Tibial nerve (tissue), 4 donors: ENCODE measurements at regions not wholly inside any gene's neighbourhood (a gene's known extent, or its start where the extent isn't known, plus 50 kb on each side); places are given as distances from the start of the nearest gene placed in this dataset.

Experiments
- DNase-seq, 2 donors: peaks; one replicate each; pipeline ENCODE4 v3.0.0-alpha.2; 2019; ENCODE audit warnings: low spot score in 2 of 2
- H3K27ac ChIP-seq, 4 donors: fragments of 200-600 bp; sonication (generic) in 3 of 4; one replicate each; pipeline ENCODE4 v1.5.1; 2017 to 2019; ENCODE audit warnings: mild to moderate bottlenecking in 1 of 4
- H3K27me3 ChIP-seq, 2 donors: fragments of 200-600 bp; sonication (generic) in 1 of 2; one replicate each; pipeline versions ENCODE4 v1.5.1 to v1.6.0; 2017 to 2019
- H3K36me3 ChIP-seq, 3 donors: fragments of 200-600 bp; sonication (generic); one replicate each; pipeline ENCODE4 v1.5.1; 2018 to 2019
- H3K4me1 ChIP-seq, 4 donors: fragments of 200-600 bp; sonication (generic) in 3 of 4; one replicate each; pipeline ENCODE4 v1.5.1; 2017 to 2019
- H3K4me3 ChIP-seq, 4 donors: fragments of 200-600 bp; sonication (generic) in 3 of 4; one replicate each; pipeline ENCODE4 v1.5.1; 2017 to 2019; ENCODE audit warnings: mild to moderate bottlenecking in 1 of 4, moderate library complexity in 1 of 4
- H3K9me3 ChIP-seq, 4 donors: fragments of 200-600 bp; sonication (generic) in 3 of 4; one replicate each; pipeline ENCODE4 v1.5.1; 2017 to 2019
- CTCF ChIP-seq, 5 experiments: fragments of 200-600 bp in 3 of 5; fragments of 450-650 bp in 2 of 5; sonication (generic) in 3 of 5; IDR thresholded peaks; one replicate each; pipeline ENCODE4 v1.5.1; 2016 to 2019; ENCODE audit warnings: antibody characterized with exemption in 5 of 5, mild to moderate bottlenecking in 3 of 5, moderate library complexity in 2 of 5
- EP300 ChIP-seq, 2 donors: sonication (generic); formaldehyde crosslinking; IDR thresholded peaks; one replicate each; pipeline ENCODE4 v1.6.1; 2017; ENCODE audit warnings: antibody characterized with exemption in 2 of 2, mild to moderate bottlenecking in 1 of 2
- POLR2A ChIP-seq, 2 donors: fragments of 450-650 bp; IDR thresholded peaks; one replicate each; pipeline ENCODE4 v1.6.1; 2017; ENCODE audit warnings: antibody characterized with exemption in 2 of 2, mild to moderate bottlenecking in 2 of 2, moderate library complexity in 2 of 2
- WGBS, 2 donors: methylation state at CpG; one replicate each; pipeline ENCODE4 v1.1.5; 2018; 5-methylcytosine and 5-hydroxymethylcytosine counted together

GRCh38 chr14:38394767-38395166, 138.9 kb upstream of the CLEC14A start:
- Histone ChIP-seq H3K27me3 (no peaks in the 10 kb centered on the region), H3K4me3 (no peak overlapping the region), H3K4me1 (peaks cover 0 to 3% (median 0%) of the 10 kb centered on the region in 4 donors), H3K27ac (no peak overlapping the region), H3K36me3 (no peaks in the 10 kb centered on the region), H3K9me3 (no peaks in the 10 kb centered on the region)
- DNase-seq, result no peak
- no peak for TF ChIP-seq CTCF (IDR thresholded peaks at IDR 0.05)
- no peak for TF ChIP-seq POLR2A (IDR thresholded peaks at IDR 0.05)
- TF ChIP-seq EP300 (IDR thresholded peaks at IDR 0.05), result no peak

- Histone ChIP-seq H3K27ac (no peak overlapping the region), H3K36me3 (no peaks in the 10 kb centered on the region), H3K4me3 (no peak overlapping the region), H3K4me1 (peaks cover 0 to 3% (median 0%) of the 10 kb centered on the region in 4 donors), H3K9me3 (no peaks in the 10 kb centered on the region), H3K27me3 (no peaks in the 10 kb centered on the region)
- TF ChIP-seq POLR2A (IDR thresholded peaks at IDR 0.05) (no peak), EP300 (IDR thresholded peaks at IDR 0.05) (no peak), CTCF (IDR thresholded peaks at IDR 0.05) (no peak)
- no peak for DNase-seq
- WGBS, 2 donors, result 63 to 79% methylated on average over 2 of the region's 2 CpGs
Measured at GRCh38 chr14:38394064-38394463, 138.2 kb upstream of the CLEC14A start.

GRCh38 chr14:38391334-38391733, 135.4 kb upstream of the CLEC14A start:
- H3K9me3 ChIP-seq, result no peaks in the 10 kb centered on the region
- H3K4me3 ChIP-seq, result no peak overlapping the region
- peaks cover 0 to 3% (median 0%) of the 10 kb centered on the region in 4 donors for H3K4me1 ChIP-seq
- no peaks in the 10 kb centered on the region for H3K36me3 ChIP-seq
- DNase-seq, result no peak
- H3K27me3 ChIP-seq, result no peaks in the 10 kb centered on the region
- H3K27ac ChIP-seq, result no peak overlapping the region
- TF ChIP-seq EP300 (IDR thresholded peaks at IDR 0.05) (no peak), POLR2A (IDR thresholded peaks at IDR 0.05) (no peak), CTCF (IDR thresholded peaks at IDR 0.05) (no peak)

- Histone ChIP-seq H3K36me3 (no peaks in the 10 kb centered on the region), H3K4me3 (no peak overlapping the region), H3K9me3 (no peaks in the 10 kb centered on the region), H3K27ac (no peak overlapping the region), H3K4me1 (peaks cover 0 to 3% (median 0%) of the 10 kb centered on the region in 4 donors), H3K27me3 (no peaks in the 10 kb centered on the region)
- TF ChIP-seq EP300 (IDR thresholded peaks at IDR 0.05) (no peak), CTCF (IDR thresholded peaks at IDR 0.05) (no peak), POLR2A (IDR thresholded peaks at IDR 0.05) (no peak)
- no peak for DNase-seq
- WGBS, 2 donors, result 58 to 80% methylated on average over 1 of the region's 1 CpG
Measured at GRCh38 chr14:38389681-38390080, 133.8 kb upstream of the CLEC14A start.

- peaks cover 0 to 3% (median 0%) of the 10 kb centered on the region in 4 donors for H3K4me1 ChIP-seq
- no peak overlapping the region for H3K27ac ChIP-seq
- TF ChIP-seq CTCF (IDR thresholded peaks at IDR 0.05) (no peak), POLR2A (IDR thresholded peaks at IDR 0.05) (no peak), EP300 (IDR thresholded peaks at IDR 0.05) (no peak)
- no peak for DNase-seq
- no peak overlapping the region for H3K4me3 ChIP-seq
- H3K9me3 ChIP-seq, result no peaks in the 10 kb centered on the region
- no peaks in the 10 kb centered on the region for H3K36me3 ChIP-seq
- WGBS, 2 donors, result 76 to 80% methylated on average over 2 of the region's 2 CpGs
- H3K27me3 ChIP-seq, result no peaks in the 10 kb centered on the region
Measured at GRCh38 chr14:38387821-38388220, 131.9 kb upstream of the CLEC14A start.
